HFF-Myc (cell line): ENCODE measurements at regions not wholly inside any gene's neighbourhood (a gene's known extent, or its start where the extent isn't known, plus 50 kb on each side); places are given as distances from the start of the nearest gene placed in this dataset.

Source experiments
- DNase-seq: peaks from one replicate; pipeline ENCODE4 v3.0.0-alpha.2; 2011; ENCODE audit warnings: low read depth; ENCODE audit errors: extremely low read depth
- H3K4me3 ChIP-seq: replicated peaks from 2 replicates; pipeline ENCODE4 v1.5.1; 2011; ENCODE audit warnings: low read depth, mild to moderate bottlenecking, control low read depth, low read length
- TF ChIP-seq, protein P1 (sequence below): IDR thresholded peaks from 2 replicates; pipeline ENCODE4 v1.5.1; 2012; ENCODE audit warnings: mild to moderate bottlenecking, low read depth, low read length, control low read depth; ENCODE audit errors: missing control alignments

DNA sequence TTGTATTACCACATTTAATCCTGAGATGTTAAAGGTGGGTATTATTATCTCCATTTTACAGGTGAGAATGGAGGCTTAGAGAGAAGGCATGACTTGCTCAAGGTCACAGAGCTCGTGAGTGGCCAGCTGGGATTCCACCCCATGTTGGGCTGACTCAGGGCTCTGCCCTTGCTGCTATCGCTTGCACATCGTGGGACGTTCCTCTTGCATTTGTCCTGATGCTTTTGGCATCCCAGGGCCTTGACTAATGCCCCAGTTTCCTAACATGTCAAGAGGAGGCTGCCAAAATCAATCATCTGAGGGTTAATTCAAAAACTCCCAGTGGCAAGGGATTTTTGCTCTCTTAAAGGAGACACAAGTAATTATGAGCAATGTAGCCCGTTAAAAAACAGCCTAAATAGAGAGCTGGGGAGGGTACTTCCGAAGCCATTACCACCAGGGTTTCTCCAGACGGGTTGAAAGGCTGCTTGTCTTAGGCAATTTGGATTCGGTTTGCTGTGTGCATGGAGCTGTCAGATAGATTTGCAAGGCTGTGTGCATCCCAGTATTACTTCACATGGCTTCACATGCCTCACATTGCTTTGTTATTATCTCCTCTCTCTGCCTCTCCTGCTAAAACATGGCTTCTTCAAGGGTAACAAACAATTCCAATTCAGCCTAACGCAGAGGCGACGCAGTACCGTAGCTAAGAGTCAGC is 347.4 kb downstream of the DRD1 start:
- H3K4me3 ChIP-seq, result no peak overlapping the region
- DNase-seq, result no peak
- TF ChIP-seq, protein P1, sequence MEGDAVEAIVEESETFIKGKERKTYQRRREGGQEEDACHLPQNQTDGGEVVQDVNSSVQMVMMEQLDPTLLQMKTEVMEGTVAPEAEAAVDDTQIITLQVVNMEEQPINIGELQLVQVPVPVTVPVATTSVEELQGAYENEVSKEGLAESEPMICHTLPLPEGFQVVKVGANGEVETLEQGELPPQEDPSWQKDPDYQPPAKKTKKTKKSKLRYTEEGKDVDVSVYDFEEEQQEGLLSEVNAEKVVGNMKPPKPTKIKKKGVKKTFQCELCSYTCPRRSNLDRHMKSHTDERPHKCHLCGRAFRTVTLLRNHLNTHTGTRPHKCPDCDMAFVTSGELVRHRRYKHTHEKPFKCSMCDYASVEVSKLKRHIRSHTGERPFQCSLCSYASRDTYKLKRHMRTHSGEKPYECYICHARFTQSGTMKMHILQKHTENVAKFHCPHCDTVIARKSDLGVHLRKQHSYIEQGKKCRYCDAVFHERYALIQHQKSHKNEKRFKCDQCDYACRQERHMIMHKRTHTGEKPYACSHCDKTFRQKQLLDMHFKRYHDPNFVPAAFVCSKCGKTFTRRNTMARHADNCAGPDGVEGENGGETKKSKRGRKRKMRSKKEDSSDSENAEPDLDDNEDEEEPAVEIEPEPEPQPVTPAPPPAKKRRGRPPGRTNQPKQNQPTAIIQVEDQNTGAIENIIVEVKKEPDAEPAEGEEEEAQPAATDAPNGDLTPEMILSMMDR, result no peak

DNA sequence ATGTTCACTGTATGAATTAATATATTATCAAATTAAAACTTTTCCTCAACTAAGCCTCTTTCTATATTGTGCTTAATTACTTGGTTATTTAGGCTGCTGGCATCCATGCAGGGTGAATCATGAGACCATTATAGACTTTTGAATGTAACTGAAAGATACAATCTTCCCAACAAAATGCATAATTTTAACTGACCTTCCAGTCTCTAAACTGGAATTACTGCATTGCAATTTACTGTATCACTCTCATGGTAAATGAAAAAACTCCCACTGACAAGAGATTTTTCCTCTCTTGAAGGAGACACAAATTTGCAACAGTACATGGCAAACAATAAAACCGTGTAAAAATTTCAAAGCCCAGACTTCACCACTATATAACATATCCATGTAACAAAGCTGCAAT is 349.5 kb downstream of the DRD1 start:
- no peak for DNase-seq
- H3K4me3 ChIP-seq, result no peak overlapping the region
- TF ChIP-seq, protein P1, result no peak

DNA sequence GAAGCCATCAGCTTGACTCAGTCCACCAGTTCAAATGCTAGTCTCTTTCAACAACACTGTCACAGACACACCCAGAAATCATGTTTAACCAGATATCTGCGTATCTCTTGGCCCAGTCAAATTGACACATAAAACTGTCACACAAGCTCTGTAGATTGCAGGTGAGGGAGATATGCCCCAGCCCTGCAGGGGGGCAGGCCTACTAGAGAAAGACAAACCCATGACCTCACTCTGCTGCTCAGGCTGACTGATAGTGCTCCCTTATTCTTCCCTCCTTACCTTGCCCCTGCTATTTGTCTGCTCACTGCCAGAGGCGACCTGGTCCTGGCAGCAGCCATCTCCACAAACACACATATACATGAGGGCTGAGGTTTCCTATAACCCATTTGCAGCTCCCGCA is 351.3 kb downstream of the DRD1 start:
- no peak overlapping the region for H3K4me3 ChIP-seq
- TF ChIP-seq, protein P1, result no peak
- no peak for DNase-seq

DNA sequence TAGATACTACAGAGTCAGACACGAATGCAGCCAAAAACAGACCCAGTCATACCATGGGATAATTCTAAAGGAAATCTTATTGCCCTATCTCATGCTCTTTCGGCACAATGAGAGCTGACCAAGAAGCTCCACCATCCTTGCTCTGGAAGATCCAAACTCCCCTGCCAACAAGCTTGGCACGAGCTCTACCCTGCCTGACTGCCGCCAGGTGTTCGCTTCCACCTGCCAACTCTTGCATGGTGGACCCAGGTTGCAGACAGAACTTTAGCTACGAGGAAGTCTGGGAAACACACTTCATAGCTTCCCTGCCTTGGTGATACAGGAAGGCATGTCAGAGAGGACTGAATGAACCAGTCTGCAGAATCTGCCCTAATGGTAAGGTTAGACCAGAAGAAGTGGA is 355.0 kb downstream of the DRD1 start:
- TF ChIP-seq, protein P1, result no peak
- no peak for DNase-seq
- H3K4me3 ChIP-seq, result no peak overlapping the region

DNA sequence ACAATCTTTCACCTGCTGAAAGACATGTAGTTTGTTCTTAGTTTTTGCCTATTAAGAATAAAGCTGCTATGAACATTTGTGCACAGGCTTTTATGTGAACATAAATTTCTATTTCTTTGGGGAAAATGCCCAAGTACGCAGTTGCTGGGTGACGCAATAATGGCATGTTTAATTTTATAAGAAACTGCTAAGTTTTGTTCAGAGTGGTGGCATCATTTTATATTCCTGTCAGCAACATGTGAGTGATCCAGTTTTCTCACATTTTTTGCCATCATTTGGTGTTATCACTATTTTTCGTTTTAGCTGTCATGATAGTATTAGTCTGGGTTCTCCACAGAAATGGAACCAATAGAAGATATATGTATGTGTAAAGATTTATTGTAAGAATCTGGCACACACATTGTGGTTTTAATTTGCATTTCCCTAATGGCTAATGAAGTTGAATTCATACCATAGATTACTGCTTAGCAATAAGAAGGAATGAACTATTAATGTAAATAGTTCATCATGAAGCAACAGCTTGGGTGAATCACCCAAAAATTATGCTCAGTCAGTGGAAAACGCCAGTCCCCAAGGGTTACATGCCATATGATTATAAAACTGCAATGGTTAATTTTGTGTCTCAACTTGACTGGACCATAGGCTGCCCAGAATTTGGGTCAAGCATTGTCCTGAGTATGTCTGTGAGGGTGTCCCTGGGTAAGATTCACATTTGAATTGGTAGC is 358.6 kb downstream of the MSX2 start:
- no peak overlapping the region for H3K4me3 ChIP-seq
- DNase-seq, result no peak

DNA sequence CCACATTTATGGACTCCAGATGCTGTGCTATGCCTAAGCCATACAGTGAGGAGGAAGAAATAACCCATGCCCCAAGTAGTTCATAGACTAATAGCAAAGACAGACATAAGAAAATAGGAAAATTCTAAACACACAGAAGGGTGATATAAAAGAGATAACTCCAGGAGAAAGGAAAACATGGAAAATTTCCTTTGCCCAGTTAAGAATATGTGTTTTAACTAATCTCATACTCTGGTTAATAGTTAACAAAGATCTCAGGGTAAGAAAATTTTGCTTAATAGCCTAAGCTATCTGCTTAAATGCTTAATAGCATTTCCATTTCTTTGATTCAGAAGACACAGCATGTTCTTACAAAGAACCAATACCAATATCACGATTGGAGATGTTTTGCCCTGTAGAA is 358.0 kb downstream of the MSX2 start:
- no peak overlapping the region for H3K4me3 ChIP-seq
- TF ChIP-seq, protein P1, result no peak

More for the DNA sequence above, 358.6 kb downstream of the MSX2 start:
- TF ChIP-seq, protein P1, result no peak

More for the DNA sequence above, 358.0 kb downstream of the MSX2 start:
- no peak for DNase-seq
